Stimulated activated CD4-positive, alpha-beta T cell treated with anti-CD3 and anti-CD28 coated beads, Interleukin-12 subunit alpha, Interleukin-12 subunit beta, amount 100 ng/mL, for 48 hours (primary cell): ENCODE measurements at regions not wholly inside any gene's neighbourhood (a gene's known extent, or its start where the extent isn't known, plus 50 kb on each side); places are given as distances from the start of the nearest gene placed in this dataset.
"Not testable (repeated sequence)": the region's sequence is repeated elsewhere in the genome, so short reads cannot be mapped to it uniquely, and the experiment has no call there.

Experiments used
- DNase-seq, 3 donors: peaks; one replicate each; pipeline ENCODE4 v3.0.0-alpha.2; 2020; ENCODE audit warnings: low read depth in 2 of 3, low spot score in 1 of 3

- DNase-seq: no peak
These were observed 73.7 kb upstream of the FST start for GRCh38 chr5:53406630-53407316.

- no peak for DNase-seq
These were observed 73.1 kb upstream of the FST start for GRCh38 chr5:53407373-53407772.

- DNase-seq: no peak
These were observed 69.0 kb upstream of the FST start for GRCh38 chr5:53411388-53411787.

GRCh38 chr5:53412499-53412898 is 67.9 kb upstream of the FST start:
- not testable (repeated sequence) for DNase-seq

- DNase-seq: no peak
These were observed 64.2 kb upstream of the FST start for GRCh38 chr5:53416144-53416738.

GRCh38 chr5:53418409-53418808 is 62.0 kb upstream of the FST start:
- no peak for DNase-seq

GRCh38 chr5:53418826-53419658 is 61.4 kb upstream of the FST start:
- no peak for DNase-seq

- no peak for DNase-seq
These were observed 57.9 kb upstream of the FST start for GRCh38 chr5:53422539-53422938.

- DNase-seq: no peak
These were observed 56.7 kb upstream of the FST start for GRCh38 chr5:53423724-53424123.

GRCh38 chr5:53424686-53425615 is 55.5 kb upstream of the FST start:
- no peak for DNase-seq

GRCh38 chr5:53425687-53426511 is 54.5 kb upstream of the FST start:
- peak in 2 of 3 donors; percentile 8 to 21 for DNase-seq

GRCh38 chr5:53426512-53426830 is 54.0 kb upstream of the FST start:
- DNase-seq: no peak

- DNase-seq: no peak
These were observed 53.6 kb upstream of the FST start for GRCh38 chr5:53426878-53427277.

GRCh38 chr5:53427965-53428364 is 52.5 kb upstream of the FST start:
- DNase-seq: no peak

- DNase-seq: no peak
These were observed 50.7 kb upstream of the FST start for GRCh38 chr5:53429706-53430105.

GRCh38 chr5:53430618-53431252 is 49.7 kb upstream of the FST start:
- no peak for DNase-seq
